ENCODE measurements at regions not wholly inside any gene's neighbourhood (a gene's known extent, or its start where the extent isn't known, plus 50 kb on each side); places are given as distances from the start of the nearest gene placed in this dataset.

DNA sequence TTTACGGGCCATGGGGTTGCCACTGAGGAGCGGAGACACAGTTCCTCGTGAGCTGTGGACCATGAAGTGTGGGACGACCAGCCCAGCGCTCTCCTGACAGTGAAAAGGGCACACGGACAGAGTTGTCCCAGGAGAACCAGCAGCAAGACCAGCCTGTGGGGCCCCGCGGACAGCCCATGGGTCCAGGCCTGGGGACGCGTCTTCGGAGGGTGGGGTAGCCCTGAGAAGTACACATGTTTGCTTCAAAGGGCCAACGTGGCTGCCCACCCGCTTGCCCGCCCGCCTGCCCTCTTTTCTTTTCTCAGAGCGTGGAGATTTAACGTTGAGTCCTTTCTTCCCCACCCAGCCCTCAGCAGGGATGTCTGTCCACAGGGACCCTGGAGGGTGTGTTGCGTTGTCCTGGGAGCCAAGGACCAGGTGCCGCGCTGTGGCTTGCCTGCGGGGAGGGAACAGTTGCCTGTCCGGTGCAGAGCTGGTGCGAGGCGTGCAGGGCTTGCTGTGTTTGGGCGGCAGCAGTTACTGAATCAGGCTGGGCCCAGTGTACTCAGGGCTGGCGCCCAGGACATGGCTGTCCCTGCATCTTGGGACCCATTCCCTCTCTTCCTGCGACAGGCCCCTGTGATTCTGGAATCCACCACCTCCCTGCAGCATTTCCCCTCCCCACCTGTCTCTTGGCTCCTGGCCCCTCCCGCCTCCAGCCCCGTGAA is 120.1 kb upstream of the HDAC4 start:
- DNase-seq (ENCODE audit: low read depth in 2 of 2), result no peak

GRCh38 chr2:239519921-239520585 is 119.2 kb upstream of the HDAC4 start:
- no peak for DNase-seq (ENCODE audit: low read depth in 2 of 2)

DNA sequence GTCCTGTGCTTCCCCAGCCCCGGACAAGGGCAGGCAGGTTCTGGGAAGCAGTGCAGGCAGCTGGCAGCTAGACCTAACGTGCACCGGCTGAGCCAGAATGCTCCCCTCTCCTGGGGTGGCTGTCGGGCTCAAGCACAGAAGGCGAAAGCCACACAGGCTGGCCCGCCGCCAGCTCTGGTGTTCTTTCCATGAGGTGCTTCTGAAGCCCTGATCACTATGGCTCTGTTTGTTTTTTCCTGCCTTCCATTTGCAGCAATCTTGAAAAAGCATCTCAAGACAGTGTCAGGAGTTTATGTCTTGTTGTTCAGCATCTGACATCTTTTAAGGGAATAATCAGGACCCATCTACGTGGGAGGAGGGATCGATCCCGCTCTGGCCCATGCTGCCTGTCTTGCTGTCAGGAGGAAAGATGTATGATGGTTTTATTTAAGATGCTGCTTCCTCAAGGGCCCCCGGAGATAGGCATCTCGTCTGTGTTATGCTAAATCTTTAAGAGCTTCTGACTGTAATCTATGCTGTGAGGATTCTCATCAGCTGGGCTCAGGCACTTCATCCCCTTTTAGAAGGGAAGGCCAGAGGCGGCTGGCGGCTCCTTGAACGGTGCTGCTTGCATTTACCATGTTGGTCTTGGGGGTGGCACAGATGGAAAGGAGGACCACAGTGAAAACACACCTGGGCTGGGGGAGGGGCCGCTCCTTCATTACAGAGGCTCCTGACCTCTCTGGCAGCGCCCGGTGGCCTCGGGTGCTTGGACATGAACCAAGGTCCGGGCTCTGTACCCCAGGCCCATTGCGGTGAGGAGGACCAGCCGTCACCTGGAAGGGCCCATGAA is 118.5 kb upstream of the HDAC4 start:
- no peak for DNase-seq (ENCODE audit: low read depth in 2 of 2)

- no peak for DNase-seq (ENCODE audit: low read depth in 2 of 2)
Observed at GRCh38 chr2:239518286-239519088, 117.7 kb upstream of the HDAC4 start.

GRCh38 chr2:239517686-239518085 is 116.9 kb upstream of the HDAC4 start:
- DNase-seq (ENCODE audit: low read depth in 2 of 2), result no peak

DNA sequence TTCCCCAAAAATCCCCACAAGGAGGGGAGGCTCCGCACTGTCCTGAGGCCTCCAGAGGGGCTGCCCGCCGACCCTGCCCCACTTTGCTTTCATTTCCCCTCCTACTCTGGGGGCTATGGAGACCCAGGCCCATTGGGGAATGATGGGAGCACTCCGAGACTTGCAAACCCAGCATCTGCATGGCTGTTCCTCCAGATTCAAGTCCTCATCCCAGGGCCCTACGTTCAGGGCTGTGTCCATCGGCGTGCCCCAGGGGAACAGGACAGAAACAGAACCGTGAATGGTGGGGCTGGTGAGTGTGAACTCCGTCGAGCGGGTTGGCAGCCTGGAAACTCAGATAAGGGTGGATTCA is 116.1 kb upstream of the HDAC4 start:
- DNase-seq (ENCODE audit: low read depth in 2 of 2), result no peak

DNA sequence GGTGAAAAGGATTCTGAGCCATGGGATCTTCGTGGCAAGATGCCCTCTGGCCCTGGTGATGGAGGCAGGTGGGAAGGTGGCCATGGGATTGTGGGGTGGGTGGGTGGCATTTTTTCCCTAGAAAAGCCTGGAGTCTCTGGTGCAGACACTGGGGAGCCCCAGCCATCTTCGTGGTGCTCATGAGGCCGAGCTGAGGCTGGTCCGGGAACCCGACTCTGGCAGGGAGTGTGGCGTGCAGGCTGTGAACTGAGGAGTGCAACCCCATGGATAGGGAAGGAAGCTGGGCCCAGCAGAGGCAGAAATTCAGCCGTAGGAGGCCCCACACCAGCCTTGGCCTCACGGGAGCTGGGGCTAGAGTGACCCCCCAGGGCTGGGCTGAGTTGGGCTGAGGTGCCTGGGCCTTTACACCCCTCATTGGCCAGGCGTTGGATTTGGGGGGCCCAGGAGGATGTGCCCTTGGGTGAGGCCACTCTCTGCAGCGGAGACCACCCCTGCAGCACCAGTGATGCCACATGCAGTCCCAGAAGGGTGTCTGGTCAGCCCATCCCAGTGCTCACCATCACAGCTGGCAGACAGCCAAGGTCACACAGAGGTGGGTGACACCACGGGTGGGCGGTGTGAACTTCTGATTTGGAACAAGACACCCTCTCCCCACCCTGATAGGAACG is 115.6 kb upstream of the HDAC4 start:
- DNase-seq (ENCODE audit: low read depth in 2 of 2), result no peak

DNA sequence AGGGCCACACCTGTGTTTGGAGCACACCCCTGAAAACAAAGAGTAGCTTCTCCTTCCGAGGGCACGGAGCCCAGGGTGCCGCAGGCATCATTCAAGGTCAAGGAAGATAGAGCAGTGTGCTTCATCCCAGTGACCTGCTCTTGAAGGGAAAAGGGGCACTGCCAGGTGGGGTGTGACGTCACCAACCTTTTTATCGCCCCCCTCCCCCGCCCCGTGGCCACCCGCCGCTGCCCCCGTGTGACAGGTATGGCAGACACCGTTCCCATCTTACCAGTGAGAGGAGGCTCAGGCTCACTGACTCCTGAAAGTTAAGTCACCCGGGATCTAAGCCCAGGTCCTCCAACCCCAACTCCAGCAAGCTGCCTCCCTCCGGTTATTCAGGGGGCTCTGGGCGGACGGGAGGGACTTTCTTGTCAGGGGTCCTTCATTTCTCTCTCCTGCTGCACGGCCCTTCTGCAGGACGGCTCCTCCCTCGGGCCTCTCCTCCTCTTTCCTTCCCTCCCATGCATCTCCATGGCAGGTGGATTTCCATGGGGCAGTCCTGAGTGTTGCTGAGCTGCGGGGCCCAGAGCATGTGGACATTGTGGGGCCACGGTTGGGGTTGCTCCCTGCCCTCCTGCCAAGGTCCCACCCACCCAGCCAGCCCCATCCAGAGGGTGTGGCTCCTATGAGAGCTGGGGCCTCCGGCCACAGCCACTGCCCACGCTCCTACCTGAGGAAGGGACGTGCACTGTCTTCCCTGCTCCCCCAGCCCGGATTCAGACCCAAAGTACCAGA is 114.1 kb upstream of the HDAC4 start:
- no peak for DNase-seq (ENCODE audit: low read depth in 2 of 2)

GRCh38 chr2:239512054-239512453 is 111.2 kb upstream of the HDAC4 start:
- no peak for DNase-seq (ENCODE audit: low read depth in 2 of 2)

- DNase-seq (ENCODE audit: low read depth in 2 of 2), result no peak
Observed at GRCh38 chr2:239509373-239510143, 108.7 kb upstream of the HDAC4 start.

DNA sequence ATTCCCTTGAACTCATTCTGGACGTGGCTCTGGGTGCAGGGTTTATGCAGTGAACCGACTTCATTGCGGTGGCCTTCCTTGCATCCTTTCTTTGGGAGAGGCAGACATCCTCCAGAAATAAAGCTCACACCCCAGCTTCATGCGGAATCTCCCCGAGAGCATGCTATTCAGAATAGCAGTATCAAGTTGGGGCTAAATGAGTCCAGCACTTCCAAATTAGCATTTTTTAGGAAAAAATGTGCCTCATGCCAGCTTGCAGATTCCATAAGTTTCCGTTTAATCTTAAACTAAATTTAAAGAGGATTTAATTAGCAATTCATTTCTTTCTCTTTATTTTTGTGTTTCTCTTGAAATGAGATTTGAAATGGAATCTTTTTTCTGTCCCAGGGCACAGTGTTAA is 107.4 kb upstream of the HDAC4 start:
- no peak for DNase-seq (ENCODE audit: low read depth in 2 of 2)

- no peak for DNase-seq (ENCODE audit: low read depth in 2 of 2)
Observed at GRCh38 chr2:239507576-239508258, 106.9 kb upstream of the HDAC4 start.

GRCh38 chr2:239506961-239507360 is 106.1 kb upstream of the HDAC4 start:
- DNase-seq (ENCODE audit: low read depth in 2 of 2), result no peak

GRCh38 chr2:239506101-239506857 is 105.5 kb upstream of the HDAC4 start:
- DNase-seq (ENCODE audit: low read depth in 2 of 2), result no peak

GRCh38 chr2:239504643-239505235 is 103.9 kb upstream of the HDAC4 start:
- DNase-seq (ENCODE audit: low read depth in 2 of 2), result no peak

- DNase-seq (ENCODE audit: low read depth in 2 of 2), result no peak
Observed at GRCh38 chr2:239502430-239503186, 101.8 kb upstream of the HDAC4 start.
